Superior temporal gyrus (tissue), 1 donor: ENCODE measurements at regions not wholly inside any gene's neighbourhood (a gene's known extent, or its start where the extent isn't known, plus 50 kb on each side); places are given as distances from the start of the nearest gene placed in this dataset.

Experiments used
- DNase-seq: peaks from one replicate; pipeline ENCODE4 v3.0.0-alpha.2; 2016; ENCODE audit errors: extremely low spot score

DNA sequence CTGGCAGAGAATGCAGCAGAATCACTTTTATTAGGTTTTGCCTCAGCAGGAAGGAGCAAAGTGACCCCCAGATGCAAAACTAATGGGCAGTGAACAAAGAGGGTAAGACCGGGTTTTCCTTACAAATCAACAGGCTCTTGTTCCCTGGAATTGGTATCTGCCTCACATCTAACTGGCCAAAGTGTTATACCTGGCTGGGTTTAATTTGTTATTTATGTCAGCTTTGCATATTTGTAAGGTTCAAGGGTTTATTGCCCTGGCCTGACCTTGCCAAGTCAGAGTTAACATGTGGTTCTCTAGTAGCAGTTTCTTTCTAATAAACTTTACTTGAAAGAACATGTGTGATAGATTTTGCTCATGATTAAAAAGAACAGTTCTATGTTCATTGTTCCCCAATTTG lies 431.7 kb upstream of the NR2F2 start:
- no peak for DNase-seq

DNA sequence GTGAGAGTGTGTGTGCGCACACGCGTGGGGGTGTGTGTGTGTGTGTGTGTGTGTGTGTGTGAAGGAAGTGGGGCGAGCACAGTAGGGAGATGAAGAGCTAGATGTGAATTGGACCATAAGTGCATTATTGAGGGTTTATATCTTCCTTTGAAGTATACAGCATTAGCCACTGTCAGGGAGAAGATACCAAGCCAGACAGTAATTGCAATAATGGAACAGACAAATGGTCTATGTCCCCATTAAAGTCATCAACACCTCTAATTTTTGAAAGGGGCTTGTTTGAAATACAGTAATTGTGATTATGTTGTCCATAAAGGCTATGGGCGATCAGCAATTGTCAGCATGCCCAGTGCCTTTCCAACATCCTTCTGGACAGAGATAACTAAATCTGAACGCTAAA lies 429.2 kb upstream of the NR2F2 start:
- DNase-seq = no peak

DNA sequence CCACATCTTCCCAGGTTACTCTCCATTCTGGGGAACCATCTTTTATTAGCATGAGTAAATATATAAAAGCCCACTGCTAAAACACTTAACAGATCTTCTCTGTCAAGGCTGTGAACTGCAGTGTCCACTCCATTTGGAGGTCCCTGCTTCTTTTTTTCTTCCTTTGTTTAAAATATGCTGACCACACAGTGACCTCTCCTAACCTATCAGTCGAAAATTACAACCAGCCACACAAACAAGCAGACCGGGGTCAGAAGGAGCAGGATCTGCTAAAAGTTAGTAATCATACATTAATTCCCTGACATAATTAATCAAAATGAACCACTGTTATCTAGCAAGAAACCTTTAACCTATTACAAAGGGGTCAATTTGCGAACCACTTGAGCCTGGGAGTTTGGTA lies 427.9 kb upstream of the NR2F2 start:
- no peak for DNase-seq

DNA sequence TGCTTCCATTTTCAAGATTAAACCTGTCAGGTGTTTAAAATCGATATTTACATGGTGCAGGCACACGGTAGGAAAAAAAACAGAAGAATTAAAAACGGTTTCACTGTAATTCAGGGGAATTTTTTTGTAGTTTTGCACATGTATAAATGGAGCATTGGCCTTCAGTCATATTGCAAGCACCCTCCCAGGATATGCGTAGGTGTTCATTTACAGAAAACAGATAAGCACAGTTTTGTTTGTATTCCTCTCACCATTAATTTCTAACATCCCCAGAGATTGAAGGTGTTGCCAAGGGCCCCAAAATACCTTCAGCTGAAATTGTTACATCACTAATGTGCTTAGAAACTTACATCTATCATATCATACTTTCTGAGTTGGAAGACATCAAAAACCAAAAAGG lies 427.1 kb upstream of the NR2F2 start:
- no peak for DNase-seq

DNA sequence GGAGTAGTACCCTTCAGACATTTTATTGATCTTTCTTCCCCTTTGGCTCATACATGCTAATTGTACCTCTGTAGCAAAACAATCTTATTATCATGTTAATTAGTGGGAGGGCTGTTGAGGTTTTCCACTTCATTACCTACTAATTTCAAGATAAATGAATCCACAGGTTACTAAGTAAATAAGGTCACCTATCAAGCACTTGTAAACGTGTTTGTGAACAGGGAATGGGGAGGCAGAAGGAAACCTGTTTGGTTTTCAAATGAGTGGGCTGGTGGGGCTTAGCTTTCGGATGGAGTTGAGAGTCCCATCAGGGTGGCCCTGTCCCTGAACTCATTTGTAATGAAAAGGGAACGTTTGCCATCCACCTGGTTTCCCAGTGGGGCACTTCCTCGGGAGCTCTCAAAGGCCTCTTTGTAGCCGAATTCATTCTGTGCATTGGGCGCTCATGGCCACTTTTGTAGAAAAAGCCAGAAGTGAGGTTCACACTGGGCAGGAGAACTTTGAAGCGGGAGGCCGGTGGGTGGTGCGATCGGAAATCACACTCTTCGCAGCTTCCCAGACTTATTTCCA lies 419.8 kb upstream of the NR2F2 start:
- no peak for DNase-seq

DNA sequence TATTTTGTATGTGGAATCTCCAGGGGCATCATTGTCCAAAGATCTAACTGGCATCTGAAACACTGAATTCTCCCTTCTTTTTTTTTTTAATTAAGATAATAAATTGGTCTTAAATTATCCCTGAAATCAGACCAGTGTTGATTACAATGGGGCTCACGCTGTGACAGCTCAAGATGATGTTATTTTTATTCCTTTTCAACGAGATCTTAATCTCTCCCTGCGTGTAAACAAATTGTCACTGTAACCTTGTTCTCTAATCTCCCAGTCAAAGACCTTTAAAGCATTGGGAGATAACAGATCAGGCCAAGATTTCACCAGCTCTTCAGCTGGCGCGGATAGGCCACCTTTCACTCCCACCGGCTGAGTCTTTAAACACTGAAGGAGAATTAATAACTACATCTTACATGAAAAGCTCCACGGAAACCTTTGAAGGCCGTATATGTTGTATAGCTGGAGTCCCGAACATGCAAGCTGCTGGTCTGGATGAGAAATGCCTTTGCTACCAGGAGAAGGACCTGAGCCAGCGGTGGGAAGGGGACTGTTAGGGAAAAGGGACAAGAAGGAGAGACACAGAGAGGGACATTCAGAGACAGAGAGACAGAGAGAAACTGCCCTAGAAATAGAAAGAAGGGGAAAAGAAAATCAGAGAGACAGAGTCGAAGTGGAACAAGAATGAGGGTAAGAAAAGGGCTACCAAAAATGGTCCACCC lies 418.8 kb upstream of the NR2F2 start:
- DNase-seq = no peak

DNA sequence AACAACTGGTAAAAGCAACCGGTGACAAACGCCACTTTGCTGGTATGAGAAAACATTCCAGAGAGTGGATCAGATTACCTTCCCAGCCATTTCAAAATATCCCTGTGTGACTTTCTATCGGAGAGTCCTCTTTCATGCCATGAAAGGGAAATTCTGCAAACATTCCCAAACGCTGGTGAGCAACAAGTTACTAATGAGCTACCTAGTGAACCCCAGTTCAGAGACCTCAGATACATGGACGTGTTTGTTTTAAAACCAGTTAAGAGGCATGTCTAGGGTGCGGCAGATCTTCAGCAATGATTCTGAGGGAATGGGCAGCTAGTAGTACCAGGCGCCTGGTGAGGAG lies 418.2 kb upstream of the NR2F2 start:
- no peak for DNase-seq

DNA sequence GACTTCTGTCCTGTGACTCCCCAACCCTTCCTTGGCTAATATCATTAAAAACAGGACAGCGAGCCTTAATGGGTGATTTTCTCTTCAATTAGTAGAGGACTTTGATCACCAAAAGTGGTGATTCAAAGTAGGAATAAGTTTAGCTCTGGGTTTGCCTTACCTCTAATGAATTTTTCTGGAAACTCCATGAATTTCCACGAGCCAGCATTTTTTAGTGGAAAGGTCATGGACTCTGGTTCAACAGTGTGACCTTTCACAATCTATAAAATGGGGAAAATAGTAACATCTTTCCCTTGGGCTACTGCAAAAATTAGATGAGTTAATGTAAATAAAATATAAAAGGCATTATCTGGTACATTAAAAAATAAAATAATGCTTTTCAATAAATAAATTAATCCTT lies 417.8 kb upstream of the NR2F2 start:
- no peak for DNase-seq

DNA sequence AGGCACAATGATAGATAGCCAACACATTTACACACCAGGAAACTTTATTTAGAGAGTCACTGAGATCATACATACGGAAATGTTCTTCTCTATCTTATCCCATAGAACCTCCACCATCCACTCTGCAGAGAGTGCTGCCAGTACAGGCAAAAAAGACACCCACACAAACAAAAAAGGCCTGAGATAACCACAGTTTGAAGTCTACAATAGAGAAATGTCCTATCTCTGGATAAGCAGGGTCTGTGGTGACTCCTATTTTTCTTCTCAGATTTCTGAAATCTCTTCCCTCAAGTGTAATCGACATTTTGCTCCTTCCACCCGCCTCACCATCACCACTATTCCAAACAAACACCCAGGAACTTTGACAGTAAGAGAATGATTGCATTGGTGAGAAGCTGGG lies 413.9 kb upstream of the NR2F2 start:
- no peak for DNase-seq

DNA sequence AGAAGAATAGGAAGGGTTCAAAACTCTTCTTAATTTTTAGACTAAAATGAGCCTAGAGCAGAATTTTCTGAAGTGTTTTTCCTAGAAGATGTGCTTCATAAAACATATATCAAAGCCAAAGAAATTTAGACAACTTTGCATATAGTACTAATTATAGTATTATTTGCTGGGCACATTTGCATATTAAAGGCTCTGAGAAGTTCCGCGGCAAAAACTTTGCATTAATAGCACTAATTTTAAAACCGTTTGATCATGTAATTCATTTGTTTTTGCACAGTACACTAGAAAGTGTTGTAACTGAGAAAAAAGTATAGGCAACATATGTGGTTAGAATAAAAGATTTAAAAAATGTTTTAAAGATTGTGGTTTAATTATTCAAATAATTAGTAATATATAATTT lies 412.0 kb upstream of the NR2F2 start:
- DNase-seq = no peak

DNA sequence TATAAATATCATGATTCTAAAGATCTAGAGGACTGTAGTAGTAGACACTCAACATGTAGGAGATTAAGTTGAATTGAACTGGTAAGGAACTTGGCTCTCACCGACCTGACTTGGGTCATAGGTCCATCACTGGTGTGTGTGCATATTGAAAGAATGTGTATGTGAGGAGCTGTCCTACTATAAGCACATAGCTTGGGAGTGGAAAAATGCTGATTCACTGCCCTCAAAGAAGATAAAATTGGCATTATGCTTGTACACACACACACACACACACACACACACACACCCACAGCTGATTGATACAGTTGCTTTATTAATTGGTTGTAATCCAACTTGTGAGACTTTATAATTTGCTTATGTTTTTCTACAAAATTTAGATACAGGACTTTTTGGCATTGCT lies 411.0 kb upstream of the NR2F2 start:
- DNase-seq = no peak

DNA sequence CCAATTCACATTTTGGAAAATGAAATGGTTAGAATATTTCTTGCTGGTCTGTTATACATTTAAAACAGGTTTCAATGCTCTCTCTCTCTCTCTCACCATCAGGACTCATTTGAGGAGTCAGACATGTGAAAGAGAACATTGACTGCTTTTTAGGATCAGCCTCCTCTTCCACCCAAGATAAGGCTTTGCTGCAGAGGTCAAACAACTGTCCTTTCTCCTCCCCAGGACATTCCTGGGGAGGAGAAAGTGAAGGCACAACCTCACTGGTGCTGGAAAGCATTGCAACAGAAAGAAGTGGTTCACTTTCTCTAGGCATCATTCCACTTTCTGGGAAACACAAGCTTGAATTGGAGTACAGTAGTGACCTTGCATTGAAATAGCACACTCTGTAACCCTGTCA lies 409.1 kb upstream of the NR2F2 start:
- no peak for DNase-seq

DNA sequence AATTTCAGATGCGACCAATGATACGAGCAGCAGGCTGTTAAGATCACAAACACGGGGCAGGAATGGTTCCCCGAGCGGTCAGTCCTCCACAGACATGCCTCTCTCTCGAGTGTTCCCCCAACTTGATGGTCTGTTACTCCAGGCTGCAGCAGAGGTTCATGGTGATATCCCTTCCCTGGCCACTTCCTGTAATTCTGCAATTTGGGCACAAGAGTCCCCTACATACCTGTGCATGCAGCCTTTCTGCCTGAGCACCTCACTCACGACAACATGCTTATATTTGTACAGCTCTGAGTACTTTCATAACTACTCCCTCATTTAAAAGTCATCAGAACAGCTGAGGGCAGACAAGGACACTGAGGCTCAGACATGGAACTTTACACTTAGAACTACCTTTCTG lies 408.1 kb upstream of the NR2F2 start:
- no peak for DNase-seq

DNA sequence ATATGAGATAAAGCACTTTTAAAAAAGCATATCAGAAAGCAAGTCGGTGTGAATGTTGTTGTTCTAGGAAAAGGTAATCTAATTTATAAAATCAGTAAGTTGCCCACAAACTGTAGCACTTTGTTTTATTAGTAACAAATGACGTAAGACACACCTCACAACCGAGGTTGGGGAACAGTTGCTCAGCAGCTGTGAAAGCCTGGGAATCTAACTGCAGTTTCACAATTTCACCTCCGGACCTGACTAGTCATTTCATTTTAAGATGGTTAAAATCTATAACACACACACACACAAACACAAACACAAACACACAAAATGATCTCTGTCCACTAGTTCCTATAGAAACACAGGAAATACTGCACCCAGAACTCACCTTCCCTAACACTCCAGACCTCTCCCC lies 406.7 kb upstream of the NR2F2 start:
- DNase-seq = no peak

DNA sequence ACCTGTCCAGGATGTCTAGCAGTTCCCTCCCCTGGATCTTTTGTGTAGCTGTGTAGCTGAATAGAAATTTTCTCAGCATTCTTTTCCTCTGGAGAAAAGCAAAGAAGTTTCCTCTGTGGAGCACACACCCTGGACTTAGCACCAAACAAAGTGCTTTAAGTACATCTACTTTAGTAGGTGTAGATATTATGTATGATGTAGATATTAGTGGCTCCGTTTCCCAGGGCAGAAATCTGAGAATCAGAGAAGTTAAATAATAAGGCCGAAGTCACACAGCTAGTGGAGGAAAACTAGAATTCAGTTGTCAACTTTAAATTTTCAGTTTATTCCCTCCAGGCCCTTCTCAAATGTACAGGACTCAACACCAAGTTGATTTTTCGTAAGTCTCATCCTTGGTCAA lies 401.7 kb upstream of the NR2F2 start:
- DNase-seq = no peak

DNA sequence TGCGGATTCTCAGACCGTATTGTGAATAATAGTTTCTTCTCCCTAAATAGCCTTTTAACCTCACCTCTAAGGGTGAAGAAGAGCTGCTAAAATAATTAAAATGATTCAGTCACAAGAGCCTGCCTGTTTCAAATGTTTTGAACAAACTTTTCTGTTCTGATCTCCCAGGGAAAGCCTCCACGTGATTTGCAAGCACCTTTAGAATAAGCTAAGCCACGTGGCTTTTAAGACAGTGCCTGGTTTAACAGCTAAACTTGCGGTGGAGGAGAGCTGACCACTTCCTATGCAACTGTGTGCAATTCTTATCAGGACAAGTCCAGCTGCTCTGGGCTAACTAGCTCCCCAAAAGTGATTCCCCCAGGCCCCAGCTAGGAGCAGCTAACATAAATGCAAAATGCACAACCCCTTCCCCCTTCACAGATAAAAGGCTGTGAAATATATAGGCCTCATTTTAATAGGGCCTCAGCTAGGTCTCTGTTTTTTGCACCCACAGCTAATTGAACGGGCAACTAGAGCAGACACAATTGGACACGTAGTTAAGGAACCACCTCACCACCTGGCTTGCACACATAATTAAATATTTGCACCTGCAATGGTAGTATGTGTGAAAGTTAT lies 401.2 kb upstream of the NR2F2 start:
- DNase-seq = no peak

DNA sequence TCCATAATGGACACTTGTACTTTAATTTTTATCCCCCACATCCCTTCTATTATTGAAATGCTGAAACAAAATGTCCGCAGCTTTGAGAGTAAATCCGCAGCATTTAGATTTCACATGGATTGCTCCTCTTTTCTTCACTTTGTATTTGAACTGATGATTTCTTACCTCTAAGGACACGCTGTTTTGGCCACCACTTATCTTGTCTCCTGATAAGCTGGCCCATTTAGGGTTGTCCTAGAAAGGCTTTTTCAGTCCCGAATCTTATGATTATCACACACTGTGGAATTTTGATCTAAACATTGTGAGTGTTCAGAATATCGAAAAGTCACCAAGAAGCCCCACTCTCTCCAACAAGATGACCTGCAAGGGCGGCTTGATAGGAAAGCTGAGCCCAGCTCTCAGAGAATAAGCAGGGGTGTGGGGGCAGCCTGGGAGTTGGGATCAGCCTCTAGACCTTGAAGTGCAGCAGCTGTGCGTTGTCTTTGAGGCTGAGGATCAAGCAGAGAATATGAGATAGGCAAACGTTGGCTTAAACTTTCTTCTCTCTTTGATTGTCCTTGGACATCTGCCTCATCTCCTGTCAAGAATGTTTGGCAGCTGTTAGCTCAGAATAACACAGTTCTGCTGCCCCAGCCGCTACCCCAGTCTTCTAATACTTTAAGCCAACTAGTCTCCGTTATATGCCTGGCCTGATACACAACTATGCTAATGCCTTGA lies 399.7 kb upstream of the NR2F2 start:
- no peak for DNase-seq

DNA sequence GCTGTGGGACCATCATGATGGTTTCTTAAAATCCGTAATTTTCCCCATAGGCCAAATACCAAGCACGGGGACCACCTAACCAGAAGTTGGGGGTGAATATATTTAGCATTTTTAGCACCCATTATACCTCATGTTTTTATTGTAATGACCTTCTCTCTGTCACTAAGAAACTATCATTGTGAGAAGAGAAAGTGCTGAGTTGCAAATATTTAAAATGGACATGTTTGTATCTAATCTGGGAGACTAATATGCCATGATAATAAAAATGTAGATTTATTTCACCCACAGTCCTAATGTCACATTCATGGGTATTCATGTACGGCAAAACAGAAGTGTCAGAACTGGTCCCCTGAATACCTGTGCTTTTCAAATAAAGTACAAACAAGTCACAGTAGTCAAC lies 398.9 kb upstream of the NR2F2 start:
- DNase-seq = no peak

DNA sequence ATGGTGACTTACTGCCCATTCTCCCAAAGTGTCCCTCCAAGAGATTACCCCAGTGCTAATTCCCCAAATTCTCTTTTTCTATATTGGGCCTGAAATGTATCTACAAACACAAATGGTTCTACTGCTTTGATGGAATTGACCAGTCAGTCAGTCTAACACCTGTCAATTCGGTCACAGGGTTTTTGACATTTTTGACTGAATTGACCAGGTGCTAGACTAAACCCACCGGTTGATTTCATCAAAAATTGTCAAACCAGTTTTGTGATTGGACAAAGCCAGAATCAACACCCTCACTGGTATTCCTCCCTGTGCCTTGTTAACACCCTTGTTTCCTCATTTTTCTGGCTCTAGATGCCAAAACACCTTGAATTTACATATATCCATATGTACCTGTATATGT lies 398.4 kb upstream of the NR2F2 start:
- DNase-seq = no peak

DNA sequence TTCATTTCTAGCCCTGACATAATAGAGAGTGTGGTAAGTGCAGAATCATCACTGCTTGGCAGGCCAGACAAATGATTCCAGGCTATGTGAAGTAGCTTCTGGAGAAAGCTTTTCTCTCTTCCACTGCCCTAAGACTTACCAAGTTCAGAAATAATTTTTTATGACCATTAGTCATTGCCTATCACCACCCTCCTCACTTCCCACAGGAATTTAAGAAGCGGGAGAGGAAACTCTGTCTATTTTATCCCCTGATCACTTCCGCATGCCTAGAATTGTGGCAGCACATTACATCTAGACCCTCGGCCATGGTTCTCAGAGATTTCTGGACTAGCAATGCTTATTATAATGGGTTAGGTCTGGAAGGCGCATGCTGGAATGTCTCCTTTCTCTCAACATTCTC lies 397.8 kb upstream of the NR2F2 start:
- no peak for DNase-seq

DNA sequence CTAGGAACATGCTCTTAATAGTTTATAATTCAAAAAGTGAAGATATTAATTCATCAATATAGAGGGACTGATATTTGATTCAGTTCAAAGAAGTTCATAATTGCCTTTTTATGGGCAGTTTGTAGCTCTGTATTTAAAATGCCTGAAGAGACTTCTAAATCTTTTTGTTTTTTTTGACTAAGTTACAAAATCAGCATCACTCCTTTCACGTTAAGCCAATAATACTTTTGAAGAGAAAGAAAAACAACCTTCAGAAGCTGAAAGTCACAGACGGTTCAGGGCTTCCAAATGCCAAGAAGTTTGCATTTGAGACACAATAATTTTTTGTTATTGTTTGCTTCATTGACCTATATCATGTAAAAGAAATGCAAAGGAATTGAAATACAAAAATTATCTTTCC lies 394.6 kb upstream of the NR2F2 start:
- no peak for DNase-seq

DNA sequence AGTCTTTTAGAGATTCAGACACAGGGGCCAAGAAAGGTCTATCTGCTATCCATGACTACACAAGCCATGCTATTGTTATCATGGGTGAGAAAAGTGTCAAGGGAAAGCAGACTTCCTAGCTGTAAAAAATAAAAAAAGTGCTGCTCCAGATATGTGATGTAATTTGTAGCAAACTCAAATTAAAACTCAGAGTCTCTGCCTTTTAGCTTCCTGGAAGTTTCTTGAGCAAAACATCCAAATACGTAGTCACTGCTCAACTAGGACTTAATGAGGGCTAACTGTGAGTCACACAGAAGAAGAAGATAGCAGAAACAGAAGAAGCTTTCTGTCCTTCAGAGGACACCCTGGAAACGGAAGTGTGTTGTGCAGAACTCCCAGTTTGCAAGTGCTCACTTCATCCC lies 393.4 kb upstream of the NR2F2 start:
- DNase-seq = no peak

DNA sequence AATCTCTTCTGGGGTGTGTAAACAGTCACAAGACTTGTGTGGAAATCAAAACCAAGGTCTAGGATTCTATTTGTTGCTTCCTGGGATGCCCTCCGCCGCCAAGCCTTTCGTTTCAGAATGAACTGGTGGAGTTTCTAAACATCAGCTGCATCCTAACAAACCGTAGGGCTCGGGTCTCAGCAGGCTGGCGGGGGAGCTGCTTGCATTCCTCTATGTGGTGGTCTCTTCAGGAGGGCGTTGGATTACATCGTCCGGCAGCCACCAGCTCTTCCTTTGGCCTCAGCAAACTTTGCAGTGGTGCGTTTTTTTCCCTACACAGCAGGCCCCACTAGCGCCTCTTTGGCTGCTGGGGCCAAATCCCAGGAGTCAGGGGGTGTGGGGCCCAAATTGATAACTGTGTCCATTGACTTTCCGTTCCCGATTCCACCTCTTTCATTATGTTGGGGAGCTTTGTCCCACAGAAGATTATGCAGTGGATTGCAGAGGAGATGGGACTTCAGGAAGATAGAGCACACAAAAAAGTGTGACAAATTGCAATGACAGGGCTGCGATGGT lies 390.0 kb upstream of the NR2F2 start:
- DNase-seq = no peak
